GM12891 (cell line): ENCODE measurements at regions not wholly inside any gene's neighbourhood (a gene's known extent, or its start where the extent isn't known, plus 50 kb on each side); places are given as distances from the start of the nearest gene placed in this dataset.
"Not testable (repeated sequence)": the region's sequence is repeated elsewhere in the genome, so short reads cannot be mapped to it uniquely, and the experiment has no call there.

Experiments
- PAX5 ChIP-seq: IDR thresholded peaks from 2 replicates; pipeline ENCODE4 v1.6.1; 2011; ENCODE audit warnings: low read length, moderate library complexity, mild to moderate bottlenecking; ENCODE audit not compliant: insufficient read depth, severe bottlenecking
- POLR2A ChIP-seq: IDR thresholded peaks from 2 replicates; pipeline ENCODE4 v1.6.1; 2011; ENCODE audit warnings: low read depth, low read length, control low read depth
- POLR2AphosphoS5 ChIP-seq: IDR thresholded peaks from 2 replicates; pipeline ENCODE4 v1.6.1; 2011; ENCODE audit warnings: low read depth, low read length, control low read depth
- POU2F2 ChIP-seq: IDR thresholded peaks from 2 replicates; pipeline ENCODE4 v1.6.1; 2011; ENCODE audit warnings: low read depth, mild to moderate bottlenecking, control low read depth, low read length, moderate library complexity
- SPI1 ChIP-seq: IDR thresholded peaks from 2 replicates; pipeline ENCODE4 v1.6.1; 2011; ENCODE audit warnings: low read depth, low read length, control low read depth
- TAF1 ChIP-seq: IDR thresholded peaks from 2 replicates; pipeline ENCODE4 v1.6.1; 2011; ENCODE audit warnings: low read depth, low read length, control low read depth

- TF ChIP-seq POLR2AphosphoS5, POLR2A, TAF1, POU2F2, PAX5, SPI1: not testable (repeated sequence)
Observed at GRCh38 chr1:83180621-83181020, 818.3 kb downstream of the TTLL7 start.
